GM21825 (cell line): ENCODE measurements at regions not wholly inside any gene's neighbourhood (a gene's known extent, or its start where the extent isn't known, plus 50 kb on each side); places are given as distances from the start of the nearest gene placed in this dataset.
"Not testable (repeated sequence)": the region's sequence is repeated elsewhere in the genome, so short reads cannot be mapped to it uniquely, and the experiment has no call there.

Experiments
- ATAC-seq: cut with Tn5 transposase; IDR thresholded peaks from one replicate; pipeline ENCODE4 v1.9.1; 2021; ENCODE audit warnings: mild to moderate bottlenecking, moderate library complexity; ENCODE audit not compliant: unreplicated experiment

GRCh38 chr1:185442050-185442449 lies 125.0 kb upstream of the IVNS1ABP start:
- ATAC-seq = no peak

GRCh38 chr1:185441605-185442004 lies 124.6 kb upstream of the IVNS1ABP start:
- ATAC-seq = no peak

- no peak for ATAC-seq
Measured at GRCh38 chr1:185440877-185441276, 123.8 kb upstream of the IVNS1ABP start.

GRCh38 chr1:185439727-185440415 lies 122.8 kb upstream of the IVNS1ABP start:
- ATAC-seq = peak; percentile 83

GRCh38 chr1:185438936-185439335 lies 121.9 kb upstream of the IVNS1ABP start:
- ATAC-seq = no peak

- ATAC-seq = no peak
Measured at GRCh38 chr1:185435696-185436379, 118.8 kb upstream of the IVNS1ABP start.

- no peak for ATAC-seq
Measured at GRCh38 chr1:185434721-185435120, 117.7 kb upstream of the IVNS1ABP start.

- ATAC-seq = no peak
Measured at GRCh38 chr1:185433667-185434066, 116.6 kb upstream of the IVNS1ABP start.

- ATAC-seq = no peak
Measured at GRCh38 chr1:185432948-185433347, 115.9 kb upstream of the IVNS1ABP start.

- ATAC-seq = no peak
Measured at GRCh38 chr1:185431612-185432011, 114.6 kb upstream of the IVNS1ABP start.

- ATAC-seq = not testable (repeated sequence)
Measured at GRCh38 chr1:185429668-185430067, 112.6 kb upstream of the IVNS1ABP start.

- ATAC-seq = no peak
Measured at GRCh38 chr1:185427776-185428175, 110.7 kb upstream of the IVNS1ABP start.

- ATAC-seq = no peak
Measured at GRCh38 chr1:185427264-185427663, 110.2 kb upstream of the IVNS1ABP start.

- no peak for ATAC-seq
Measured at GRCh38 chr1:185426848-185427247, 109.8 kb upstream of the IVNS1ABP start.

GRCh38 chr1:185425163-185425562 lies 108.1 kb upstream of the IVNS1ABP start:
- ATAC-seq = no peak

- no peak for ATAC-seq
Measured at GRCh38 chr1:185421485-185422107, 104.6 kb upstream of the IVNS1ABP start.

- ATAC-seq = no peak
Measured at GRCh38 chr1:185420588-185421081, 103.6 kb upstream of the IVNS1ABP start.

- no peak for ATAC-seq
Measured at GRCh38 chr1:185419718-185420117, 102.7 kb upstream of the IVNS1ABP start.

- ATAC-seq = no peak
Measured at GRCh38 chr1:185418472-185418871, 101.4 kb upstream of the IVNS1ABP start.

GRCh38 chr1:185412385-185413087 lies 95.5 kb upstream of the IVNS1ABP start:
- ATAC-seq = no peak
